GM23338 (cell line): ENCODE measurements at regions not wholly inside any gene's neighbourhood (a gene's known extent, or its start where the extent isn't known, plus 50 kb on each side); places are given as distances from the start of the nearest gene placed in this dataset.

Source experiments
- ATAC-seq: fragments of 200-7000 bp; cut with Tn5 transposase; 3 replicates; pipeline ENCODE4 v1.9.1; 2020
- DNase-seq: peaks from one replicate; pipeline ENCODE4 v3.0.0-alpha.2; 2015; ENCODE audit warnings: low spot score
- H2AFZ ChIP-seq: fragments of 200-600 bp; sonication (generic); 2 replicates; pipeline ENCODE4 v1.8.0; 2016; ENCODE audit warnings: antibody characterized with exemption, mild to moderate bottlenecking, moderate library complexity
- H3F3A ChIP-seq: fragments of 200-600 bp; sonication (generic); replicated peaks from 2 replicates; pipeline ENCODE4 v1.8.0; 2017; ENCODE audit warnings: antibody characterized with exemption, mixed run types, low read depth
- H3K27ac ChIP-seq: fragments of 200-600 bp; sonication (generic); 2 replicates; pipeline ENCODE4 v1.6.1; 2016; ENCODE audit warnings: low read depth
- H3K27me3 ChIP-seq: fragments of 200-600 bp; sonication (generic); 2 replicates; pipeline ENCODE4 v1.8.0; 2016; ENCODE audit warnings: mild to moderate bottlenecking, mixed run types, moderate library complexity; ENCODE audit not compliant: insufficient read depth
- H3K36me3 ChIP-seq: fragments of 200-600 bp; sonication (generic); 2 replicates; pipeline ENCODE4 v1.8.0; 2016; ENCODE audit warnings: mild to moderate bottlenecking; ENCODE audit not compliant: insufficient read depth
- H3K4me1 ChIP-seq: fragments of 200-600 bp; sonication (generic); 2 replicates; pipeline ENCODE4 v1.8.0; 2016; ENCODE audit warnings: mild to moderate bottlenecking, moderate library complexity; ENCODE audit not compliant: insufficient read depth
- H3K4me2 ChIP-seq: fragments of 200-600 bp; sonication (generic); 2 replicates; pipeline ENCODE4 v1.7.1; 2017; ENCODE audit warnings: mixed run types
- H3K4me3 ChIP-seq: fragments of 200-600 bp; sonication (generic); 2 replicates; pipeline ENCODE4 v1.6.1; 2016; ENCODE audit warnings: mixed run types
- H3K79me2 ChIP-seq: fragments of 200-600 bp; sonication (generic); replicated peaks from 2 replicates; pipeline ENCODE4 v1.8.0; 2017; ENCODE audit warnings: mild to moderate bottlenecking; ENCODE audit not compliant: insufficient read depth
- H3K9me2 ChIP-seq: fragments of 200-600 bp; sonication (generic); 2 replicates; pipeline ENCODE4 v1.8.0; 2017; ENCODE audit not compliant: insufficient read depth
- H4K20me1 ChIP-seq: fragments of 200-600 bp; sonication (generic); replicated peaks from 2 replicates; pipeline ENCODE4 v1.8.0; 2017; ENCODE audit warnings: mild to moderate bottlenecking; ENCODE audit not compliant: insufficient read depth
- H3K27ac Mint-ChIP-seq: 2 replicates; pipeline ENCODE4 v1.8.0; 2020; ENCODE audit warnings: inconsistent platforms, mild to moderate bottlenecking, moderate library complexity, mixed read lengths
- H3K27me3 Mint-ChIP-seq: 3 replicates; pipeline ENCODE4 v1.8.0; 2022; ENCODE audit warnings: low read depth, mild to moderate bottlenecking, moderate library complexity, mixed read lengths, inconsistent platforms; ENCODE audit not compliant: insufficient read depth, poor library complexity
- H3K36me3 Mint-ChIP-seq: 3 replicates; pipeline ENCODE4 v1.8.0; 2021; ENCODE audit warnings: low read depth, mild to moderate bottlenecking, inconsistent platforms, moderate library complexity, mixed read lengths
- H3K4me1 Mint-ChIP-seq: 3 replicates; pipeline ENCODE4 v1.8.0; 2020; ENCODE audit warnings: mild to moderate bottlenecking, inconsistent platforms, mixed read lengths
- H3K4me3 Mint-ChIP-seq: 3 replicates; pipeline ENCODE4 v1.8.0; 2021; ENCODE audit warnings: moderate library complexity, mild to moderate bottlenecking, inconsistent platforms, mixed read lengths
- H3K9me3 Mint-ChIP-seq: 3 replicates; pipeline ENCODE4 v1.8.0; 2020; ENCODE audit warnings: moderate library complexity, mild to moderate bottlenecking, inconsistent platforms, mixed read lengths
- STAT1 ChIP-seq: IDR thresholded peaks from one replicate; pipeline ENCODE4 v1.6.1; 2016; ENCODE audit warnings: antibody characterized with exemption; ENCODE audit not compliant: unreplicated experiment
- TF ChIP-seq, protein P1 (sequence below): fragments of 250-450 bp; sonication (Bioruptor Pico); IDR thresholded peaks from 2 replicates; pipeline ENCODE4 v1.5.0; 2020; ENCODE audit warnings: mild to moderate bottlenecking, moderate library complexity

GRCh38 chr7:17495655-17496394, 197.4 kb downstream of the AHR start (continued):
- TF ChIP-seq, protein P1, sequence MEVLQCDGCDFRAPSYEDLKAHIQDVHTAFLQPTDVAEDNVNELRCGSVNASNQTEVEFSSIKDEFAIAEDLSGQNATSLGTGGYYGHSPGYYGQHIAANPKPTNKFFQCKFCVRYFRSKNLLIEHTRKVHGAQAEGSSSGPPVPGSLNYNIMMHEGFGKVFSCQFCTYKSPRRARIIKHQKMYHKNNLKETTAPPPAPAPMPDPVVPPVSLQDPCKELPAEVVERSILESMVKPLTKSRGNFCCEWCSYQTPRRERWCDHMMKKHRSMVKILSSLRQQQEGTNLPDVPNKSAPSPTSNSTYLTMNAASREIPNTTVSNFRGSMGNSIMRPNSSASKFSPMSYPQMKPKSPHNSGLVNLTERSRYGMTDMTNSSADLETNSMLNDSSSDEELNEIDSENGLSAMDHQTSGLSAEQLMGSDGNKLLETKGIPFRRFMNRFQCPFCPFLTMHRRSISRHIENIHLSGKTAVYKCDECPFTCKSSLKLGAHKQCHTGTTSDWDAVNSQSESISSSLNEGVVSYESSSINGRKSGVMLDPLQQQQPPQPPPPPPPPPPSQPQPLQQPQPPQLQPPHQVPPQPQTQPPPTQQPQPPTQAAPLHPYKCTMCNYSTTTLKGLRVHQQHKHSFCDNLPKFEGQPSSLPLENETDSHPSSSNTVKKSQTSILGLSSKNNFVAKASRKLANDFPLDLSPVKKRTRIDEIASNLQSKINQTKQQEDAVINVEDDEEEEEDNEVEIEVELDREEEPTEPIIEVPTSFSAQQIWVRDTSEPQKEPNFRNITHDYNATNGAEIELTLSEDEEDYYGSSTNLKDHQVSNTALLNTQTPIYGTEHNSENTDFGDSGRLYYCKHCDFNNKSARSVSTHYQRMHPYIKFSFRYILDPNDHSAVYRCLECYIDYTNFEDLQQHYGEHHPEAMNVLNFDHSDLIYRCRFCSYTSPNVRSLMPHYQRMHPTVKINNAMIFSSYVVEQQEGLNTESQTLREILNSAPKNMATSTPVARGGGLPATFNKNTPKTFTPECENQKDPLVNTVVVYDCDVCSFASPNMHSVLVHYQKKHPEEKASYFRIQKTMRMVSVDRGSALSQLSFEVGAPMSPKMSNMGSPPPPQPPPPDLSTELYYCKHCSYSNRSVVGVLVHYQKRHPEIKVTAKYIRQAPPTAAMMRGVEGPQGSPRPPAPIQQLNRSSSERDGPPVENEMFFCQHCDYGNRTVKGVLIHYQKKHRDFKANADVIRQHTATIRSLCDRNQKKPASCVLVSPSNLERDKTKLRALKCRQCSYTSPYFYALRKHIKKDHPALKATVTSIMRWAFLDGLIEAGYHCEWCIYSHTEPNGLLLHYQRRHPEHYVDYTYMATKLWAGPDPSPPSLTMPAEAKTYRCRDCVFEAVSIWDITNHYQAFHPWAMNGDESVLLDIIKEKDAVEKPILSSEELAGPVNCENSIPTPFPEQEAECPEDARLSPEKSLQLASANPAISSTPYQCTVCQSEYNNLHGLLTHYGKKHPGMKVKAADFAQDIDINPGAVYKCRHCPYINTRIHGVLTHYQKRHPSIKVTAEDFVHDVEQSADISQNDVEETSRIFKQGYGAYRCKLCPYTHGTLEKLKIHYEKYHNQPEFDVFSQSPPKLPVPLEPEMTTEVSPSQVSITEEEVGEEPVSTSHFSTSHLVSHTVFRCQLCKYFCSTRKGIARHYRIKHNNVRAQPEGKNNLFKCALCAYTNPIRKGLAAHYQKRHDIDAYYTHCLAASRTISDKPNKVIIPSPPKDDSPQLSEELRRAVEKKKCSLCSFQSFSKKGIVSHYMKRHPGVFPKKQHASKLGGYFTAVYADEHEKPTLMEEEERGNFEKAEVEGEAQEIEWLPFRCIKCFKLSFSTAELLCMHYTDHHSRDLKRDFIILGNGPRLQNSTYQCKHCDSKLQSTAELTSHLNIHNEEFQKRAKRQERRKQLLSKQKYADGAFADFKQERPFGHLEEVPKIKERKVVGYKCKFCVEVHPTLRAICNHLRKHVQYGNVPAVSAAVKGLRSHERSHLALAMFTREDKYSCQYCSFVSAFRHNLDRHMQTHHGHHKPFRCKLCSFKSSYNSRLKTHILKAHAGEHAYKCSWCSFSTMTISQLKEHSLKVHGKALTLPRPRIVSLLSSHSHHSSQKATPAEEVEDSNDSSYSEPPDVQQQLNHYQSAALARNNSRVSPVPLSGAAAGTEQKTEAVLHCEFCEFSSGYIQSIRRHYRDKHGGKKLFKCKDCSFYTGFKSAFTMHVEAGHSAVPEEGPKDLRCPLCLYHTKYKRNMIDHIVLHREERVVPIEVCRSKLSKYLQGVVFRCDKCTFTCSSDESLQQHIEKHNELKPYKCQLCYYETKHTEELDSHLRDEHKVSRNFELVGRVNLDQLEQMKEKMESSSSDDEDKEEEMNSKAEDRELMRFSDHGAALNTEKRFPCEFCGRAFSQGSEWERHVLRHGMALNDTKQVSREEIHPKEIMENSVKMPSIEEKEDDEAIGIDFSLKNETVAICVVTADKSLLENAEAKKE (CRISPR knock-in tag) = no peak
- no peak for TF ChIP-seq STAT1

GRCh38 chr7:17497136-17497535, 198.7 kb downstream of the AHR start:
- DNase-seq = no peak
- Histone ChIP-seq H3K4me2 (no peak overlapping the region), H3K36me3 (no peaks in the 10 kb centered on the region), H3K4me1 (peaks cover 33% of the 10 kb centered on the region), H3K4me3 (no peak overlapping the region), H3K27me3 (no peaks in the 10 kb centered on the region), H3K9me2 (peaks cover 9% of the 10 kb centered on the region; the same call in 1 of the 2 replicates), H3K79me2 (no peaks in the 10 kb centered on the region), H4K20me1 (no peaks in the 10 kb centered on the region), H2AFZ (no peak overlapping the region), H3K27ac (no peak overlapping the region), H3F3A (no peaks in the 10 kb centered on the region)
- TF ChIP-seq, protein P1 (CRISPR knock-in tag) = no peak
- no peak overlapping the region for H3K27ac Mint-ChIP-seq
- H3K27me3 Mint-ChIP-seq = no peaks in the 10 kb centered on the region
- no peak for ATAC-seq
- no peaks in the 10 kb centered on the region for H3K9me3 Mint-ChIP-seq
- H3K4me3 Mint-ChIP-seq = no peak overlapping the region
- peaks cover 46% of the 10 kb centered on the region for H3K4me1 Mint-ChIP-seq
- H3K36me3 Mint-ChIP-seq = no peaks in the 10 kb centered on the region
